Choroid plexus epithelial cell (primary cell): ENCODE measurements at regions not wholly inside any gene's neighbourhood (a gene's known extent, or its start where the extent isn't known, plus 50 kb on each side); places are given as distances from the start of the nearest gene placed in this dataset.
A peak's percentile ranks its signal among the peaks of the same experiment; 100 is the strongest.

Source experiments
- DNase-seq: peaks from one replicate; pipeline ENCODE4 v3.0.0-alpha.2; 2010; ENCODE audit warnings: low read depth
- H3K4me3 ChIP-seq: 2 replicates; pipeline ENCODE4 v1.5.1; 2011; ENCODE audit warnings: low read depth, mild to moderate bottlenecking, control low read depth, low read length, moderate library complexity
- CTCF ChIP-seq: conservative IDR thresholded peaks from 2 replicates; pipeline ENCODE4 v1.5.1; 2011; ENCODE audit warnings: low read depth, mild to moderate bottlenecking, control low read depth, inconsistent platforms, low read length, moderate library complexity

GRCh38 chrX:46407753-46408130 lies 137.5 kb downstream of the ZNF674 start:
- peak; percentile 18 for DNase-seq
- no peak for TF ChIP-seq CTCF
- H3K4me3 ChIP-seq: no peak overlapping the region

- no peak overlapping the region for H3K4me3 ChIP-seq
- TF ChIP-seq CTCF: no peak
- DNase-seq: no peak
Observed at GRCh38 chrX:46407036-46407752, 138.0 kb downstream of the ZNF674 start.

GRCh38 chrX:46404774-46405173 lies 140.4 kb downstream of the ZNF674 start:
- TF ChIP-seq CTCF: no peak
- no peak overlapping the region for H3K4me3 ChIP-seq
- DNase-seq: no peak

GRCh38 chrX:46400530-46401443 lies 144.4 kb downstream of the ZNF674 start:
- no peak for TF ChIP-seq CTCF
- no peak for DNase-seq
- H3K4me3 ChIP-seq: no peak overlapping the region

DNA sequence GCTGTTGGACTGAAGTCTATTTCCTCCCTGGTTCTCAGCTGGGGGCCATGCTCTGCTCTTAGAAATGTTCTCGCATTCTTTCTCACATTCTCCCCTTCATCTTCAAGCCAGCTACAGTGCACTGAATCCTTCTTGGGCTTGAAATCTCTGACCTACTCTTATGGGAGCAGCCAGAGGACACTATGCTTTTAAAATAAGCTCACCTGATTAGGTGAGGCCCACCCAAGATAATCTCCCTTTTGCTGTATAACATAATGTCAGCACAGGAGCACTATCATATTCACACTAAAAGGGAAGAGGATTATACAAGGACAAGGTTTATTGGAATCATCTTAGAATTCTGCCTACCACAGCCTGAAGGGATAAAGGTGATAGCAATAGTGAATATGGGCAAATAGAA lies 146.3 kb downstream of the ZNF674 start:
- TF ChIP-seq CTCF: no peak
- no peak overlapping the region for H3K4me3 ChIP-seq
- peak; percentile 59 for DNase-seq

DNA sequence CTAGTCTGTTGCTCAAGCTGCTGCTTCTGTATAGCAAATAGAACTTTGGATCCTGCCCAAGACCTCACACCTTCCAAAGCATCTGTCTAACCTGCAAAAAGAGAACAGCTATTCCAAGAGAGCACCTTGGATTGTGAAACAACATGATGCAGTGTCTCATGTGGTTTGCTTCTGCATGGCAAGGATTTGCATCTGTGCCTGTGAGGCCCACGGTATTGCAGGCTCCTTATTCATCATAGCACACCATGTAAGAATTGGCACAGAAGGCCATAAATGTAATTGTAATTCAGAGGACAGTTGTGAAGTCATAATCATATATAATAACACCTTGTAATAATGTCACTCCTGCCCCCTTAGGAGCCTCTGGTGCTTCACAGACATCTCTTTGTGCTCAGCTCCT lies 147.1 kb downstream of the ZNF674 start:
- DNase-seq: peak; percentile 15
- H3K4me3 ChIP-seq: no peak overlapping the region
- no peak for TF ChIP-seq CTCF
